ENCODE measurements at regions not wholly inside any gene's neighbourhood (a gene's known extent, or its start where the extent isn't known, plus 50 kb on each side); places are given as distances from the start of the nearest gene placed in this dataset.

DNA sequence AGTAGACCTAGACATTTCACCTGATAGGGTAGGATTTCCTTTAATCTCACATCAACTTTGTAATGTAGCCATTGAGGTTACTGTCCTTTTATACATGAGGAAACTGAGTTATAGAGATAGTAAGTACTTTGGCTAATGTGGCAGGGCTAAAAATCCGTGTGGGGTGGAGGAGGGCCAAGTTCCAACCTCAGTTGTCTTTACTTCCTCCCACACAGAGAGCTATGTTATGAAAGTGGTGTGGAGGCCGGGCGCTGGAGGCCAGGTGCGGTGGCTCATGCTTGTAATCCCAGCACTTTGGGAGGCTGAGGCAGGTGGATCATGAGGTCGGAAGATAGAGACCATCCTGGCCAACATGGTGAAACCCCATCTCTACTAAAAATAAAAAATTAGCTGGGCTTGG lies 173.3 kb downstream of the PALM2AKAP2 start:
- no peak for DNase-seq

DNA sequence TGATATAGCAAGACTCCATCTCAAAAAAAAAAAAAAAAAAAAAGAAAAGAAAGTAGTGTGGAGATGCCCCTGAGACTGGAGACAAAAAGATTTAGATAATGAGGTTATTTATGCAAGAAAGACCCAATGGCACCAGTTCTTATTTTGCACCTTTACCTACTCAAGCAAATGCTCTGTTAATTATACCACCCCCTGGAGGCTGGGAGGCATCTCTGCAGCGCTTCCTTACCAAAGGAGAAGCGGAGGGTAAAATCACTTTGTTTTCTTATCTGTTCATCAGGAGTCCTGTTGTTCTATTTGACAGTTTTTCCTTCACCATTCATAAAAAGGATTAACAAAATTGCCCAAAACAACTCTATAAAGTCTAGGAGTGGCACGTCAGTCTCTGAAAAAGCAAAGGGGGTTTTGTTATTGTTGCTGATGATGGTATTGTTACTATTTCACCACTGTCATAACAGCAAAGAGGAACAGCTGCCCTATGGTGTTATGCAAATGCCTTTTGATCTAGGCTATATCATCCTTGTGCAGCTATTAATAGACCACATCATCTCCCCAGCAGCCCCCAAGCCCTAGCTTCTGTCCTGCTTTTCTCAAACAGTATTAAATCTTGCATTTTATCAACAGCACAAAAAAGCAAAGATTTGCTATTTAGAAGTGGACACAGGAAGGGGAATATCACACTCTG lies 174.0 kb downstream of the PALM2AKAP2 start:
- no peak for DNase-seq

DNA sequence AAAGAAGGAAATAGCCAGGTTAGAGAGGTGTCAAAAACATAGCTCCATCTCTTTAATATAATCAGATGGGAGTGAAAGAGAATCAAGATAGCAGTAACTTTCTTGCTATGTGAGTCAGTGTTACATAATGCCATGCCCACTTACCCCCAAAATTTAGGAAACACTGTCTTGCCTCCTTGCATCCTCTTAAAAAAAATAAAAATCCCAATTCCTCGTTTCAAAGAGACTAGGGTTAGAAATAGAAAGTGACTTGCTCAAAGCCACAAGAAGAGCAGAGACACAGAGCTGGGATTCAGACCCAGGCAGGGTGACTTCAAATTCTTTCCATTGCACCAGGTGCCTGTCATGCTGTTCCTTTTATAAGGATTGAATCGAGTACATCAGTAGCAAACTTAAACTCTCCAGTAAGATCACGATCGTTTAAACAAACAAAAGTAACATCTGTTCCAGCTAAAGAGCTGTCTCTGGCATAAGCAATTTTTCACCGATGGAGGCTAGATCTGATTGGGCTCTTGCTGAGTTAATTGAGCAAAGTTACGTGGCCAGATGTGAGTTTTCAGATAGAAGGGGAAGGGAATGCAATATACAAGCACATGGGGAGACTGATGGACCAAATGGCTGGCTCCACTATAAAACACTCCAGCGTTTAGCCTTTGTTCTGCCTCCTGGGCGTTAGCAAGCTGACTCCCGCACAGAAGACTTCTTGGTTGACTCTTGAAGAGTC lies 176.9 kb downstream of the PALM2AKAP2 start:
- DNase-seq = peak; percentile 70

DNA sequence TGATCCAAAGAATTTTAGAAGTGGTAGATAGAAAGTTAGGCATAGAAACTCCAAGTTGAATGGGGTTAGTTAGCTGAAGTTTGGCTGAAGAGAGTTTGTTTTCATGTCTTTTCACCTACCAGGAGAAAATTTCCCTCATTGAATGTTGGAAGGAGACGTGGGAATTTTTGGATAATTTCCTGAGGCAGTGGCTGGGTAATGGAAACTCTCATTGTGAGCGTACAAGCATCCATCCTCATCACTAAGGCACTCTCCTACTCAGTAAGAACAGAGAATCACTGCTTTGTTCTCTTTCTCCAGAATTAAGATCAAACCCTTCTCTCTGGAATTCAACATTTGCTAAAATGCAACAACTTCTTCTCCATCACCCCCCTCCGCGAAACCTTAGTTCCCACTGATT lies 179.7 kb downstream of the PALM2AKAP2 start:
- DNase-seq = no peak

DNA sequence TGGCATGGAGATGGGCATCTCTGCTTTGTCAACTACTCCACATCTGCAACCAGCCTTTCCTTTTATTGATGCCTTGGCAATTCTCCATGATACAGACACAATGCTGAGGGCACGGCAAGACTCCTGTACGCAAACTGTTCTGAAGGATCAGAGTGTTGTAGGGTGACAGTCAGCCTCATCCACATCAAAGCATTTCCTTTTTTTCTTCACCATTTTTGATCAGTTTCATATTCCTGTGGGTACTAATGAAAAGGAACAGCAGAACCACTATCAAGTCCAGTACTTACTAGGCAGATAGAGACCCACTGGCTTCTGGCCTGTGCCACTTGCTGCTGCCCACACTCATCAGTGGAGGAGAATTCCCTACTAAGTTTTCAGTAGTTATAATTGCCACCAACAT lies 181.6 kb downstream of the PALM2AKAP2 start:
- no peak for DNase-seq

DNA sequence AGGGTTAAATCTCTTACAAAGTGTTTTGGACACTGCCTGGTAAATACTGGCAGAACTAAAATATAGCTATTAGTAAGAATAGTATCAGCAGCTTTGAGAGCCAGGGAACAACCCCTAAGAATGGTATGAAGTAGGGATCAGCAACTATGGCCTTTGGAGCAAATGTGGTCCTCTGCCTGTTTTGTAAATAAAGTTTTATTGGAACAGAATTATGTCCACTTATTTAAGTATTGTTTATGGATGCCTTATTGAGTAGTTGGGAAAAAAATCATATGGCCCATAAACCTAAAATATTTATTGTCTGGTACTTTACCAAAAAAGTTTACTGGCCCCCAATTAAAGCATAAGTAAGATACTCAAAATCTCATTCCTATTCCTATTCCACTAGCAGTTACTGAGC lies 182.2 kb downstream of the PALM2AKAP2 start:
- no peak for DNase-seq

DNA sequence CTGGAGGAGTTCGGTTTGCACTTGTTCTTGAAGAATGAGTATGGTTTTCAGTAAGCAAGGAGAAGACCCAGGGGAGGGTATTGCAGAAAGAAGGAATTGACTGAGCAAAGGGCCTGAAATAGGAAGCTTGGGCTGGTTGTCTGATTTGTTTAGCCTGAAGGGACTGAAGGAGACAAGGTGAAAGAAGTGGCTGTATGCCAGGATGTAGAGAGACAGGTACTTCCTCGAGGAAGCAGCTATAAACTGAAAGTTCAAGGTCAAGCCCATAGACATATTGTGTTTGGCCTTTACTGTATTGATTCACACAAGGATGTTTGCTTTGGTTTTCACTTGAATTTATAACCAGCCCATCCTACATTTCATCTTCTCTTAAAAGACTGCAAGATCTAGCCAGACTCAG lies 183.1 kb downstream of the PALM2AKAP2 start:
- no peak for DNase-seq

DNA sequence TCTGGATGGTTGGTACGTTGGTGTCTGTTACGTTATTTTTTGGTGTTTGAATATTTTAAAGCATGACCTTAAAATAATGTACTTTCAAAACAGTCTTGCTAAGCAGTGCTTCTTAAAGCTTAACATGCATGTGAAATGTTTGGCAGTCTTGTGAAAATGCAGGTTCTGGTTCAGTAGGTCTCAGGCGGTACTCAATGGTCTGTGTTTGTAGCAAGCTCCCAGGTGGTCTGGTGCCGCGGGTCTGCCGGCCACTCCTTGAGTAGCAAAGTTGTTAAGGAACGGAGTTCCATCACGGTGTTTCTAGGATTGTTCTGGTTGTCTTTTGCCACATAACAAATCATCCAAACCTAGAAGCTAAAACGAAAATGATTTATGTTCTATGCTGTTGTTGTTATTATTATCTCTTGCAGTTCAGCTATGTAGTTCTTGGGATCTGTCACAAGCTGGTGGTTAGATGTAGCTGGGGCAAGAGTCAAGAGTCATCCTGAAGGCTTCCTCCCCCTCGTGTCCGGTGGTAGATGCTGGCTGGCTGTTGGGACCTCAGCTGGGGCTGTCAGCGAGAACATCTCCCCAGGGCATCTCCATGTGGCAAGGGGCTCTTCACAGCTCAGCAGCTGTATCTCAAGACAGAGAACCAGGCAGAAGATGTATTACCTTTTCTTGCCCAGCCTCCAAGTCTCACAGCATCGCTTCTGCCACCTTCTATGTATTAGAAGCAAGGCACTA lies 186.8 kb downstream of the PALM2AKAP2 start:
- DNase-seq = no peak

DNA sequence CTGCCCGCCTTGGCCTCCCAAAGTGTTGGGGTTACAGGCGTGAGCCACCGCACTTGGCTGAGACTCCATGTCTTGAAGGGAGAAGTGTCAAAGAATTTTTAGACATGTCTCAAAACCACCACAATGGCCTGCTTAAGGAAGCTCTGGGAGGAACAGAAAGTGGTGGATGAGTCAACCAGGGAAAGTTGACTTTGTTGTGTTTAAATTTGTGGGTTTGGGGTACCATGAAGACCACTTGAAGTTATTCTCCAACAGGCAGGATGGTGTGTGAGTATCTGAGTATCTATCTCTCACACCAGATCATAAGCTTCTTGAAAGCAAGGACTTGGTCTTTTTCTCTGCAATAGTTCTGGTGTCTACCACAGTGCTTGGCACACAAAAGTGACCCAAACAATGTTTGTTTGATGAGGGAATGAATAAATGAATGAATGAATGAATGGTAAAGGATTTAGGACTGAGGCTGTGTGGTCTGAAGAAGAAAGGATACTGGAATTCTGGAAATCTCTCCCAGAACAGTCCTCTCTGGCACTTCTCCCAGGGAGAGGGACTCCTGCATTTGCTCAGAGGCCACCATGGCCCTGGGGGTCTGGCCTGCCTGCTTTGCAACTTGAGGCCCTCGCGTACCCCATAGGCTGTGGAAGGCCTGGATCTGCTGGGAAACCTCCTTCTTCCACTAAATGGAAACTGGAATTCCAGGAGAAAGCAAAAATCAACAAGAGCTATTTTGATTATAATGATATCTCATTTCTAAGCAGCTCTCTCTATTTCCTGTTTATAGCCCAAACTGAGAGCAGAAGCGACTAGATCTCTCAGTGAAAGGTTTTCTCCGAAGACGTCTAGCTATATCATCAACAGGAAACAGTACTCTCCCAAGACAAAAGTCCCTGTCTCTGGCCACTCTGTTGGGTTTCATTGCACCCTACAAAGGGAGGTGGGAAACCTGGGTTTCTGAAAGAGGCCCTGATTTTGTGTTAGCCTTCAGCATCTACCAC lies 187.9 kb downstream of the PALM2AKAP2 start:
- no peak for DNase-seq

DNA sequence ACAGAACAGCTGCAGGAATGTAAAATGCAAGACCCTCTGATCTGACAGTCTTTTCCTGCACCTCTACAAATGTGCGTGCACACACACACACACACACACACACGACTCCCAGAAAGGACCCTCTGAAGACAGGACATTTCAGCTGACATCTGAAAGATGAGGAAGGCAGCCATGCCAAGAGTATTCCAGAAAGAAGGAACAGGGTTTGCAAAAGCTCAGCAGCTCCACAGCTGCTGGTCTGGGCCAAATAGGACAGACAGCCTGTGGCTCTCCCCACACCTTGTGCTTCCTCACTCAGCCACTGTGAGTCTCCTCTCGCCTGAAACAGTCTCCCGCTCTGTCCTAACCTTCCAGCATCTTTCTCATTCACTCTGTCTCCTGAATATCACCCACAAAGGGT lies 189.0 kb downstream of the PALM2AKAP2 start:
- no peak for DNase-seq

DNA sequence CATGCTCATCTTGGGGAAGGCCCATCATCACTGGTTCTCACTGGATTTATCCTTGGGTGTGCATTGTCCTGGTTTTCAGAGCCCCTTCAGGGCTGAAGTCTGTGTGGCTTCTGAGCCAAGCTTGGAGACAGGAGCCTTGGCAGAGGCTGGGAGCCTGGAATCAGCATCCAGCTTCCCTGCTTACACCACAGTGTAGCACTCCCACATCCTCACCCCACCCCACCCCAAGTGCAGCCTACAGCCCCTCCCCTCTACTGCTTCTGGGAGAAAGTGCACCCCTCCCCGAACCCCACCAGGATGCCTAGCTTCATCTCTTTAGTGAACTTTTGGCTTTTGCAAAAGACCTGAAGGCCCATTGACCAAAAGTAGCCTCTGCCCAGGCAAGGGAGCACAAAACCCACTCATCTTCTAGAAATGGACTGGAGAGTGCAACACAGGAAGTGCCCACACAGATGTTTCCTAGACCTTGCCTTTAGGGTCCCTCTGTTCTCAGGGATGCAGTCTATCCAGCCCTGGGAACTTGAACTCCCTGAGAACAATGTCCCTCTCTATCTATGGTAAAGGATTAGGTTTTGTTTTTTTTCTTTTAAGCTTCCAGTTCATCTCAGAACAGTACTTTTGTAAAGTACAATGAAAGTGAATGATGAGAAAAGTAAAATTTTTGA lies 189.7 kb downstream of the PALM2AKAP2 start:
- no peak for DNase-seq

DNA sequence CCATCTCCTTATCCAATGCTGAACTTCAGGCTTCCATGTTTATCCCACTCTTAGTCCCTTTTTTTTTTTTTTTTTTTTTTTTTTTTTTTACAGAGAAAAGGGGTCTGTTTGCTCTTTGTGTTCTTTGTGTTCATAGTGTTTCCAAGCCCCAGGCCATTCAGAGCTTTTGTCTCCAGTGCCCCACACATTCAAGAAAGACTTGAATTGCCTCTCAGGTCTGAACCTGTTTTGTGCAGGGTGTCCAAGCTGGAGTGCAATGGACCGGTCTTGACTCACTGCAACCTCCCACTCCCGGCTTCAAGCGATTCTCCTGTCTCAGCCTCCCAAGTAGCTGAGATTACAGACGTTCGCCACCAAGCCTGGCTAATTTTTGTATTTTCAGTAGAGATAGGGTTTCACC lies 191.2 kb downstream of the PALM2AKAP2 start:
- DNase-seq = no peak

DNA sequence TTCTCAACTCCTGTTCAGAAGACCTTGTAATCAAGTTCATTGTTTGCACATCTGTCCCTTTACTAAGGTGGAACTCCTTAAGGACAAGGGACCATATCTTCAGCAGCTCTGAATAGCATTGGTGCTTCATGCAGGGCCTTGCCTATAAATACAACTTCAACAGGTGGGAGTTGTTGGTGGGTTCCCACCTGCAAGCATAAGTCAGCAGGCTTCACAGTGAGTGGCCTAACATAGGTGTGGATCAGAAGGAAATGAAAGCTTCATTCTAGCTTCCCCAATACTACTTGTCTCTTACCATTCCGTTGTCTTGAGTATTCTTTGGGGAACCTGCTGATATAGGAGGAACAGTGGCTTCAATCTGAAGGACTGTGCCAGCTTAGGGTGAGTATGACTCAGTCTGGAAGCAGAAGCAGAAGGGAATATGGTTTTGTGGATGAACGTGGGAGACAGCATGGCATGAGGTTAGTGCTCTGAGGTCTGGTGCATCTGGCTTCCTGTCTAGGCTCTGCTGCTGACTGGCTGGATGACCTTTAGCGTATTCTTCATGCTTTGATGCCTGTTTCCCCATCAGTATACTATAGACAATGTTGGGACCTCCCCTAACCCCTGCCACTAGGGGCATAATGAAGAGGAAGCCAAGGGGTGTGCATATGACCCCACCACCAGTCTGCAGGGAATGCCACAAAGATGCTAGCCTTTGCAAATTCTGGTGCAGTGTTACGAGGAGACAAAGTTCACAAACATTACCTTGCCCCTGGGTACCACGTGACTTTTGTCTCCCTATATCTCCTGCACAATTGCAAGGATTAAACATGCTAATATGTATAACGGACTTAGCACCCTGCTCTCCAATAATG lies 192.3 kb downstream of the PALM2AKAP2 start:
- DNase-seq = no peak

DNA sequence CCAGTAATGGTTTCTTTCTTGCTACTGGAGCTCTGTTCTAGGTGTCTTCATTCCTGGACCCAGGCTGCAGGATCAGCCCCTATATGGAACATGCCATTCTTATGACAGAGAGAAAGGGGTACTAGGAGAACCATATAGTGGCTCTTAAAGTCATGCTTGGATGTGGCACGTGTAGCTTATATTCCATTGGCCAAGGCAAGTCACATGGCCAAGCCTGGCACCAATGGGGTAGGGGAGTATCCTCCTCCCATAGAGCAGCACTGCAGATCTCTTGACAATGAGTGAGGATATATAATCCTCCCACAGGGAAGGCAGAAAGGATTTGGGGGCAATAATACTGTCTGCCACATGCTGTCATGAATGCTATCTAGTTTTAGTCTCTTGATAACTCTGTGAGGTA lies 193.3 kb downstream of the PALM2AKAP2 start:
- no peak for DNase-seq

DNA sequence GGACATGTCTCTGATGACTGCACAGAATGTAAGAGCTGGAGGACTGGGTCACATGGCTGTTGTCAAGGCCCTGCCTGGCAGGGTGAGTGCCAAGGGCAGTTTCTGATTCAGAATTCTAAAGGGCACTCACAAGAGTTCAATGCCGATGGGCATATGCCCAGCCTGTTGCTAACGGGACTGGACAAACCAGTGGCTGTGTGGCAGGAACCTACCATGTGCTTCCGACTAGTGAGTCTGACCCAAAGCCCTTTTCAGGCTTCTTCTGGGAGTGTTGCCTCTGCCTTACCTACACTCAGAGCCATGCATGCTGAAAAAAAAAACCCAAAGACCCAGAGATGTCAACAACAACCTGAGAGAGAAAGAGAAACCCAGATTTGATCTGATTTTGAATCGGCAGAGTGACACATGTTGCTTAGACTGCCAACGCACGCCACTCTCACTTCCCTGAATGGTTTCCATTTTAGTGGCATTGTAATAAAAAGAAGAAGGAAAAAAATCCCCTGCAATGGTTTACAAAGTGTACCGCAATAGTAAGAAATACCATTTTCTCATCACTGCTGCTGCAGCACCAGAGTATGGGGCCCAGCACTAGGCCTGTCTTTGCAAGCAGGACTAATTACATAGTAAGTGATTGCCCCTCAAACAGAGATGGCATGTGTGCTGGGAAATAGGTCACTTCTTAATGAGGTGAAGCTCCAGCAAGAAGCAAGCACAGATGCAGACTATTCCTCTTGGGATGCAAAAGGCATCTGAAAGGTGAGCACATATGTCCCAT lies 194.3 kb downstream of the PALM2AKAP2 start:
- peak; percentile 39 for DNase-seq

DNA sequence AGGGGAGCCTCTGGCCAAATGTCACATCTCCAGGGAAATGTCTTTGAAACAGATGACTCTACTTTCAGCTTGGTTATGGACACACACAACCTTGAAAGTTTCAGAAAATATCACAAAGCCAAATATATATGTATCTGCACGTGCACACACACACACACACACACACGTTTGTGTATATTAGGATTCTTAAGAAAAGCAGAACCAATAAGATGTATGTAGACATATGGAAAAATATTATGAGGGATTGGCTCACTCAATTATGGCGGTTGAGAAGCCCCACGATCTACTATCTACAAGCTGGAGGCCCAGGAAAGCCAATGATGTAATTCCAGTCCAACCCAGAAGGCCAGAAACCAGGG lies 194.9 kb downstream of the PALM2AKAP2 start:
- no peak for DNase-seq

DNA sequence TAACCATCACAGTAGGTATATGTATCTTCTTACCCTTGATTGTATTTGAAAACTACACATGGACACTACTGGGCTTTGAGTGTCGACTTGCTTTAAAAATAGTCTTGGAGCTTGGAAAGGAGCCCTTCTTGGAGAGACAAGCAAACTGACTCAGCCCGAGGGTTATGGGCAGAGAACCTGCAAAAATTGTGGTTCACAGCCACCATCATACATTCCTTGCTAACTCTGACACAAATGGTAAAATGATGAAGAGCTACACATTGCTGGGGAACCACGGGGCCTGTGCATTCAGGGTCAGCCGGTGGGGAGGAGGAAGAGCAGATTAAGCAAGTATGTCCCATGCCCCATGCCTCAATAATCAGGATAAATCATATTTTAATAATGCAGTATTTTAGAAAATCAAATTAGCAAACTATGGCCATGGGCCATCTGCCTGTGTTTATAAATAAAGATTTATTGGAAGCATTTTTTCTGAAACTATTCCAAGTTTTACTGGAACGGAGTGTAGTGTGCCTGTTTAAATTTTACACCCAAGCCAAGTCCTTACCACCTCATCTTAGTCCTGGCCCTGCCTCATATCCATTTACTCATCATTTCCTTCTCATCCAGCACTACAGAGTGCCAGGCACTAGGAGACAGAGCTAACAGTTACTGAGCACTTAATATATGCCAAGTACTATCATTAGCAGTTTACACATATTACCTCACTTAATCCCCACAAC lies 195.7 kb downstream of the PALM2AKAP2 start:
- no peak for DNase-seq

DNA sequence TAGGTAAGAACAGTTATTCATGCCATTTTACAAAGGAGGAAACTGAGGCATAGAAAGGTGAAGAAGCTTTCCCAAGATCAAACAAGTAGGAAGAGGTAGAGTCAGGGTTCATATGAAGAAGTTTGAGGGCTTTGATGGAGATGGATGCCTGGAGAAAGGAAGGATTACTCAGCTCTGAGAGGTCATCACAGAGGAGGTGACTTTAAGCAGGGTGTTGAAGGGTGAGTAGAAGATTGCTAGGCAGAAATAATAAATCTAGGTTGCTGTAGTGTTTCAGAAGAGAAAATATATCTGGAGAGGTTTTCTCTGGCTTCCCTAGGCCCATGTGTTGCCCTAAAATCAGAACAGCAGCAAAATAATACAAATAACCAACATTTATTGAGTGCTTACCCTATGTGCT lies 196.3 kb downstream of the PALM2AKAP2 start:
- DNase-seq = no peak

DNA sequence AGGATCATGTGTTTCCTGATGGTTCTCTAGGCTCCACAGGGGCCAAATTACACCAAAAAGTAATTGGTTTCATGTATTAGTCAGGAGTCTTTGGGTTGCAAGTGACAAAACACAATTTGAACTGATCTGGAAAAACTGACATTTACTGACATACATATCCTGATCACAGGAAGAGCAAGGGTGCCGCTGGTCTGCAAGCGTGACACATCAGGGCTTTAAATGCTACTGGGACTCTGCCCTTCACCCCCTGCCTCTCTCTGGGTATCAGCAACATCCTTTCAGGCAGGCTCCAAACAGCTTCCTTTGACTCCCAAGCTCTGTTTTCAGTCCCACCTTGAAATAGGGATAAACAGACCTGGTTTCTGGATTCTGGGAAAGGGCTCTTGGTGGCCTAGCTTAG lies 197.5 kb downstream of the PALM2AKAP2 start:
- no peak for DNase-seq

DNA sequence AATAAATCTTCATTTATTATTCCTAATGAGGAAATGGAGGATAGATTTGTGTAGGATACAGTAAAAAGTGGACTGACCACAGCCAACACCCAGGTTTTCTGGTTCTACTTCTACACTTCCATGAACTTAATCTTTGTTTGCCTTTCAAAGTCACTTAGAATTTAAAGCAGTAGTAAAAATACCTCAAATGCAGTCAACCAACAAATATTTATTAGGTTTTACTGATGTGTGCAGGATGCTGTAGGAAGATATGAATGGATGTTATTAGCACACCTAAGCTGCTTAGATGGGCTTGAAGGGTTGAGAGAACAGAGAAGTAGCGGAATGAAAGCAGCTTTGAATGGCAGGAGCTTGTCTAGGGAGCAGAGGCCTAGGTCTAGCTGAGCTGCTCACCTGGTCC lies 201.1 kb downstream of the PALM2AKAP2 start:
- DNase-seq = no peak
